HL-60 (cell line): ENCODE measurements at regions not wholly inside any gene's neighbourhood (a gene's known extent, or its start where the extent isn't known, plus 50 kb on each side); places are given as distances from the start of the nearest gene placed in this dataset.

Experiments
- DNase-seq, 2 experiments: peaks; one replicate each; pipeline ENCODE4 v3.0.0-alpha.2; 2010 to 2020; ENCODE audit warnings: low read depth in 1 of 2, low spot score in 1 of 2
- H3K27ac ChIP-seq: fragments of 250-450 bp; sonication (Bioruptor Pico); replicated peaks from 2 replicates; pipeline ENCODE4 v1.5.1; 2020; ENCODE audit warnings: mild to moderate bottlenecking, moderate library complexity
- H3K27me3 ChIP-seq: fragments of 250-450 bp; sonication (Bioruptor Pico); 2 replicates; pipeline ENCODE4 v1.5.1; 2021; ENCODE audit warnings: mild to moderate bottlenecking, moderate library complexity; ENCODE audit not compliant: insufficient read depth, poor library complexity, severe bottlenecking
- H3K4me3 ChIP-seq: replicated peaks from 2 replicates; pipeline ENCODE4 v1.5.1; 2011; ENCODE audit warnings: mild to moderate bottlenecking, control low read depth, low read length; ENCODE audit not compliant: insufficient read depth
- CTCF ChIP-seq: IDR thresholded peaks from one replicate; pipeline ENCODE4 v1.5.1; 2011; ENCODE audit warnings: low read length, control low read depth, inconsistent platforms; ENCODE audit not compliant: insufficient read depth
- GABPA ChIP-seq: IDR thresholded peaks from 2 replicates; pipeline ENCODE4 v1.6.1; 2012; ENCODE audit warnings: low read depth
- POLR2AphosphoS5 ChIP-seq: IDR thresholded peaks from 2 replicates; pipeline ENCODE4 v1.6.1; 2012; ENCODE audit warnings: low read depth
- REST ChIP-seq: IDR thresholded peaks from 2 replicates; pipeline ENCODE4 v1.6.1; 2012; ENCODE audit warnings: low read depth; ENCODE audit not compliant: insufficient replicate concordance
- SPI1 ChIP-seq: IDR thresholded peaks from 2 replicates; pipeline ENCODE4 v1.6.1; 2012; ENCODE audit warnings: low read depth, mild to moderate bottlenecking, borderline replicate concordance

DNA sequence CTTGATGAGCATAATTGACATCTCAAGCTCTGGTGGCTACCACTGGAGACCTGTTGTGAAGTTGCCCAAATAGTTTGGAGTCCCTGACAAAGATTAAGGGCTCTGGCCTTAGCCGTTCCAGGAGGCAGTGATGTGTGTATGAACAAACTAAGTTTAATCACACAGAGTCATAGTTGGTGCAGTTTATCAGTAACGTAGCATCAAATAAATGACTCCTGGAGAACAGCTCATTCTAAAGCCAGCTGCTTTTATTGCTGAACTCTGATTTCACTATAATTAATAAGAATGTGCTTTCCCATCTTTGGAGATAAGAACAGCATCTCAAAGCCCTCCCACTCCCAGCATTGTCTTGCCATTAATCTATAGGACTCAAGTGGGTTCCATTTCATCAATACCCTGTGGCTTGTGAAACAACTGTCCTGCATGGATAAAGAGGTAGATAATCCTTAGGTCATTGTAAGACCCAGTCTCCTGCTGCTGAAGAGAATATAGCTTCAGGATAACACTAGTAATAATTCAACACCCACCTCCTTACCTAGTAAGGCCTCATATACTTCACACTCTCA, 211.4 kb upstream of the THUMPD2 start:
- no peak for TF ChIP-seq POLR2AphosphoS5
- no peak for TF ChIP-seq REST
- TF ChIP-seq GABPA, result no peak
- no peak for TF ChIP-seq SPI1
- no peak for TF ChIP-seq CTCF
- Histone ChIP-seq H3K27ac (no peak overlapping the region), H3K27me3 (no peaks in the 10 kb centered on the region), H3K4me3 (no peak overlapping the region)
- no peak for DNase-seq

DNA sequence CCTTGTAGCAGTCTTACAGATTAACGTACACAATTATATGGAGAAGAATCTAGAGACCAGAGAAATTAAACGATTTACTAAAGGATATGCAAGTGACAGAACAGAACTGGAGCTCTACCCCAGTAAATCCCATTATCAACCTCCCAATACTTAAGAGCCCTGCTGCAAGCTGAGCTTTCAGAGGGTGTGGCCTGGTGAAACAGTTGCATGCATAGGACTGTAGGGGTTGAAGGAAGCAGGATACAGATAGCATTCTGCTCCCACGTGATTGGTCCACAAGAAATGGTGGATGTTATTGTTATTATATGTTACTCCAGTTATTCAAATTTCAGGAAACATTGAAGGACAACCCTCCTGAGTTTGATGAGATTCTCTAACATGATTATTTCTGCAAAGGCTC, 210.8 kb upstream of the THUMPD2 start:
- H3K27ac ChIP-seq, result no peak overlapping the region
- no peak overlapping the region for H3K4me3 ChIP-seq
- TF ChIP-seq CTCF (no peak), SPI1 (no peak)
- H3K27me3 ChIP-seq, result no peaks in the 10 kb centered on the region
- DNase-seq, result no peak

DNA sequence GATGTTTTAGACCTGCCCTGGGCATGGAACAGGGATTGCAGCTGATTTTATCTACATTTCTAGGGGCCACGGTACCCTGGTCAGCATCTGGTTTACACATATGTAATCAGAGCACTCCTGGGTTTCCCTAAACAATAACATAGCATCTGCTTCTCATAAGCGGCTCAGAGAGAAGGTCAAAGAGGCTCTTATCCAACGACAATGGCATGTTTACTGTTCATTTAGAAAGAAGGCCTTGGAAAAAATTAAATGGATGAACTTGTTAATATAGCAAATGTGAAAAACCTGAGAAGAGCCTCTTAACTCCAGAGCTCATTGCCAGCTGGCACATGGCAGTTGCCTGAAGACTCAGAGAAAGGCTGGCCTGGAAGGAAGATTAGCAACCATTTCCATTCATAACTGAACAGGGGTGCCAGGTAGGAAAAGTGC, 202.8 kb upstream of the THUMPD2 start:
- Histone ChIP-seq H3K27ac (no peak overlapping the region), H3K27me3 (no peaks in the 10 kb centered on the region), H3K4me3 (no peak overlapping the region)
- DNase-seq, result no peak
- TF ChIP-seq CTCF (no peak), SPI1 (no peak)

DNA sequence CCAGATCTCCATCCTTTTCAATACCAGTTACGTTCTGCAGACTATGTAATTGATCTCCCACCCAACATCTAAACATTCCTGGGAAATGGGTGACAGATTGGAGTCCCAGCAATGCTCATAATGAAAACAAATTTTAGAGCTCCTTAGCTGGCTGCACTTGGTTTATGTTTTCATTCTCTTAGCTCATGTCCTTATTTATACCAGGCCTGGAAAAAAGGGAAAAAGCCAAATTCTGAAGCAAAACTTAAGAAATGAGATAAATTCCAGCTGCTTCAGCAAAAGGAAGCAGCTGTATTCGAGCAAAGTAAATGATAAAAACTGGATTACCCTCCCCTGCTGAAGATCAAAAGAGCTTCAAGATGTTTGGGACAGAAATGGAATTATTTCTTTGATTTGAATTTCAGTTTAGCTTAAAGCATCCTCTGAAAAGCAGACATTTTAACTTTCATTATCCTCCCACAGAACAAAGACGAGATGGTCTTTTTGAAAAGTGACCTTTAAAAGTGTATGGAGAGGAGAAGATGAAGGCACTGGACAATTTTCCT, 196.5 kb upstream of the THUMPD2 start:
- Histone ChIP-seq H3K27ac (no peak overlapping the region), H3K27me3 (no peaks in the 10 kb centered on the region), H3K4me3 (no peak overlapping the region)
- DNase-seq, result no peak
- no peak for TF ChIP-seq REST
- no peak for TF ChIP-seq POLR2AphosphoS5
- no peak for TF ChIP-seq GABPA
- no peak for TF ChIP-seq CTCF
